GM21360 (cell line): ENCODE measurements at regions not wholly inside any gene's neighbourhood (a gene's known extent, or its start where the extent isn't known, plus 50 kb on each side); places are given as distances from the start of the nearest gene placed in this dataset.
A peak's percentile ranks its signal among the peaks of the same experiment; 100 is the strongest.

Experiments used
- ATAC-seq: cut with Tn5 transposase; IDR thresholded peaks from one replicate; pipeline ENCODE4 v1.9.1; 2021; ENCODE audit warnings: mild to moderate bottlenecking, moderate library complexity; ENCODE audit not compliant: unreplicated experiment

DNA sequence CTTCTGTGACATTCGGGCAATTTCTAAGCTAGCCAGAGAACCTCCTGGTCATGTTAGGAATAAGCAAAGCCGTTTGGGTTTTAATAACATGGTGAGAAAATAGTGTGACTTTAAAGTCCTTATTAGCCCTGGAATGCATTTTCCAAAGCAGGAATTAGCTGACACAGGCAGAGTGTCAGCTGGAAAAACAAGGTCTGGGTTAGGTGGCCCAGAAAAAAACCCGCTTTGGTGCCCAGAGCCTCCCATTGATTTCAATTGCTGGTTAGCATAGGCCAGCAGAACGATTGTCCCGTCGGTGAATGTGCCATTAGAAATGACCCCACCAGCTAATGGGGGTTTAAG is 62.1 kb upstream of the CPEB4 start:
- no peak for ATAC-seq

DNA sequence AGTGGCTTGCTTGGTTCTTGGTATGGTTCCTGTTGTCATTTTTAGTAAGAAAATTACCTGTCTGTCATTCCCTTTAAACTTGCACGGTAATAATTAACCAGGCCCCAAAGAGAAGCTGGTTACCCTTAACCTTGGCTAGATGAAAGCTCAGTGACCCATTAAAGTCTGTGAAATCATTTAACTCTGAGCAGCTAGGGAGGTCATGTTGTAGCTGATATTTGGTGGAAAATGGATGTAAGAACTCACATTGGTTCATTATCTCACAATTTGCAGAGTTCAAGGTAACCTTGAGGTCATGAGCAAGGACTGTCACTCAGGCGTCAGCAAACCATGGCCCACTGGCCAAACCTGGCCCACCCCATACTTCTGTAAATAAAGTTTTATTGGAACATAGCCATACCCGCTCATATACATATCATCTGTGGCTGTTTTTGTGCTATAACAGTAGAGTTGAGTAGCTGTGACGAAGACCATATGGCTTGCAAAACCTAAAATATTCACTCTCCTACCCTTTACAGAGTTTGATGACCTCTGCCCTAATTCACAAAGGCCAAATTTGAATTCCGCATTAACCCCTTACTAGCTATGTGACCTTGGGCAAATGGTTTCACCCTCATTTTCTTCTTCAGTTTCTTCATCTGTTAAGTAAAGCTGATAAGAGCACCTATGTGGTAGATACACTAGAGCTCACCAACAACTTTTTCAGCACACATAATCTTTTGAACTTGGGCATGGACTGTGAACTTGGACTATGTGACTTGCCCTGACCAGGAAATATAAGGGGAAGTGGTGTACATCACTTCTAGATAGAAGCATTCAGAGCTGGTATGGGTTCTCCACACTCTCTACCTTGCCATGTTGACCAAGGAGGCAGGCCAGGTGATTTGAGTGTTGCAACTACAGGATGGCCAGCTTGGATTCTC is 61.5 kb upstream of the CPEB4 start:
- ATAC-seq, result no peak

DNA sequence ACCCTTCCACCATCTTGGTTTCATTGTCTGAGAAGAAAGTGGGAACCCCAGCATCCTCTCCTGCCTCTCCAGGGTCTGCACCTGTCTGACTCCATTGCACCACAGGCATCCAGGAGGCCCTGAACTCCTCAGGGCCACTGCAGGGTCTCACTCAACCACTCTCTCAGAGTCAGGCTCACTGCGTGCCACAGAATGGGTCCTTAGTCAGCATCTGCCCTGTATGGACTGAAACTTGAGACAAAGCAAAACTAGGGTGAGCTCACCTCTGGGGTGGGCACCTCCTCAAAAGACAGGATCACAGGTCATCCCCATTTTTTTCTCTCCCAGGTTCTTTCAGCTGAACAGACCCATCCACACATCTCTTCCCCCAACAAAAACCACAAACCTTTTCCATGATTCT is 59.2 kb upstream of the CPEB4 start:
- no peak for ATAC-seq

DNA sequence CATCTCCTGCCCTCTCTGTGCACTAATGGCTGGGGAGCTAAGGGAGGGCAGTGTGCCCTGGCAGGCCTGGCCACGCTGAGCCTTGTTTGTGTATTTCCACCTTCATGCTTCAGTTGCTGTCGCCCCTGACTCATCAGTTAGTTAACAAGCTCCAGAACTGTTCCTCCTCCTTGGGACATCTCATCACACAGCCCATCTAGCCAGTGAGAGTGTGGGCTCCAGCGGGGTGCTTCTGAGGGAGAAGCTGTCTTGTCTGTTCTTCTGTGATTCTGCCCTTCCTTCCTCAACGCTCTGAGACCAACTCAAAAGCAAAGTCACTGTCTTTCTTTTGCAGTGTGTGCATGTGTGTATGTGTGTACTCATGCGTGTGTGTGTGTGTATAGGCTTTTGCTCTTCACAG is 58.3 kb upstream of the CPEB4 start:
- ATAC-seq, result peak; percentile 43

DNA sequence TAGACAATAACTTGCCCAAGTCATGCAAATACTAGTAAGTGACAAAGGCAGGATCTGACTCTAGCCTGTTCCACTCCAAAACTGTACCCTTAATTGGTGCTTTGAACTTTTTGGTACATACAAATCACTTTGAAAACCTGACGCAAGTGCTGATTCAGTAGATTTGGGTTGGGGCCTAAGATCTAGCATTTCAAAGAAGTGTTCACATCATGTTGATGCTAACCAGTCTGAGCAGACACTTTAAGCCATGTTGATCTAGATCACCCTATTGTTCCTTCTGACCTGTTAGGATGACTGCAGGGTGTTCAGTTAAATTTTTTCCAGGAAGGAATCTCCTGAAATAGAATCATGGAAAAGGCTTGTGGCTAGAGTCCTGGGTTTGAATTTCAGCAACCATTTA is 57.7 kb upstream of the CPEB4 start:
- peak; percentile 13 for ATAC-seq

DNA sequence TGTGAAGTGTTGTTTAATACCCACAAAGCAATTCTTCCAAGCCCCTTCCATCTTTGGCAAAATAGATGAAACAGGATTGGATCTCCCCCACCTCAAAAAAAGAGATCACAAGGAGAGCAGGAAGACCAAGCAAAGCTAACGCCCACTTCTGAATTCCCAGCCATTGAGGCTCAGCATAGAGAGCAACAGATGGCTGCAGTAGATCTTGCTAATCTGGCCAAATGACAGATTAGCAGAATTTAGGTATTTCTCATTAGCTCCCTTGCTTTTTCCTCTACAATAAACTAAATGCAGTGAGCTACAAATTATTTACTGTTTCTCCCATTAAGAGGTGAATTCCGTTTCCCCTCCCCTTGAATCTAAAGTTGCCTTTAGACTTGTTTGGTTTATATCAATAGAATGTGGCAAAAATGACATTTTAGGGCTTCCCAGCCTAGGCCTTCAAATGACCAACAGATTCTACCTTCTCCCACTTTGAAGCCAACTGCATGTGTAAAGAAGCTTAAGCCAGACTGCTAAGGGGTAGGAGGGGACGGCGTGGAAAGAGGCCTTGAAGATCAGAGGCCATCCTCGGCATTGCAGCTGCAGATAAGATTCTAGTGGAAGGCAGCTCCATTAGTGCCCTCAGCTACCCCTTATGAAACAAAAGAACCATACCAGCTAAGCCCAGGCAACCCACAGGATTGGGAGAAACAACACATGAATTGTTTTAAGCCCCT is 56.8 kb upstream of the CPEB4 start:
- no peak for ATAC-seq

DNA sequence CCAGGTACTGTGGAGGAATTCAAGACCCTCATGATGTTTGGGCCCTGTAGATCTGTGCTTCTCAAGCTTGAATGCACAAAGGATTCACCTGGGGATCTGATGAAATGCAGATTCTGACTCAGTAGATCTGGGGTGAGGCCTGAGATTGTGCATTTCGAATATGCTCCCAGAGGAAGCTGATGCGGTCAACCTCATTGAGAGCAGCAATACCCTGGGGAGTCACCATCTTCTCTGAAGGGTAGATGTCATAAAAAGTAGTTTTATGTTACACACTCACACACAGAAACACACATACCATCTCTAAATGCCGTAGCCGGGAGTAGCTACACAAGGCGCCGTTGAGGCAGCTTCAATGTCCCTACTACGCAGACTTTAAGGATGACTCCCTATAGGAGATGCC is 55.8 kb upstream of the CPEB4 start:
- ATAC-seq, result no peak

DNA sequence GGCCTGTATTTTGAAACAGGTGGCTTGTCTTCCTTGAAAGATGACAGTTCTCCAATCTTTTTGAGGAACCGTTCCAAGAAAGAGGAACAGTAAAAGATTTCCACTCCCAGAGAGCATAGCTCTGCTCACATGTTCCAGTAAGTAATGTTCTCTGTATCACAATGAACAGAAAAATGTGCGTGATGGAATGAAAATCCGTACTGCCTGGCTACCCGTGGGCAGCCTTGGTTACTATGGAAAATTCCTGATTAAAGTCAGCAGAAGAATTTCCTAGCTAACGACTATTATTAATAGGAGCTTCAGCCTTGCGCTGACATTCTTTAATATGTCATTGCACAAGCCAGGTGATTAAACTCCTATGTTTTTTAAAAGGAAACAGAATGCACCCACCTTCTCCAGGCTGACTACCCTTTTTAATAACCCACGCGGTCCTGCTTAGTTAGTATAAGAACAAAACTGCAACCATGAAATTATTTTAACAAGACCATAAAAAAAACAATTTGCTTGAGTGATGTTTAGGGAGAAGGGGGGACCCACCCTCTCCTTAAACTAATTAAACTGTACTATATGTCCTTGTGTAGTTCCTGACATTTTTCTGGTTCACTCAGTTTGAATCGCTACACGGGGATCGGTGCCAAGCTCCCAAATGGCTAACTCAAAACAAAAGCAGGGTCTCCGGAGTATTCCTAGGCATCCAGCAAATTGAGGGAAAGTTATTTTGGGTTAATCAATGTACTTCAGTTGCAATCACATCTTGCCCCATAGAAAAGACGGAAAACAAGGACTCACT is 54.8 kb upstream of the CPEB4 start:
- ATAC-seq, result no peak

DNA sequence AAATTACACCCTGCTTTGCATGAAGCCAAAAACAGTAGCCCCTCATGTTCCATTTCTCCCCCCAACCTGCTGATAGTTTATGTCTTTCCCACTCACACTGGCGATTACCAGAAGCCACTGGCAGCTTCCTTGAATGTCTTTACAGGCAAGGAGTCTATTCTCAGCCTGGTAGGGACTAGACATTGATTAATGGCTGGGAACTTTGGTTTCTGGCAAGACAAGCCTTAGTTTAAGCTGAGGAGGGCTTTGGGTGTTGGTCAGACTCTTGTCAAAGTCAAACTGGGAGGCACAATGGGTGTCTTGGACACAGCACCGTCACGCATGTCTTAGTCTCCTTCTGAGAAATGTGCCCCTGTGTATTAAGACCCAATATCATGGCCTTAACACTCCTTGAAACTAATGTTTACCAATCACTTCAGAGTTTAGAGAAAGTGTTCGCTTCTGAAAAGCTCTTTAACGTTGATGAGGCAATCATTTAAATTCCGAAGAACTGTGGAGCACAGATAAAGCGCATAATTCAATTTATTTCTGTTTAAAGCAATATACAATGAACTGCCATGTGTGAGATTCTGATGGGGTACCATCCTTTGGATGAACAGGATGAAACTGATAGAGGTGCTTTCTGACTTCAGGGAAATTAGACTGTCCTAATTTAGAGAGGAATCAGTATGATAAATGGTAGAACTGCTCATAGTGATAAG is 53.9 kb upstream of the CPEB4 start:
- no peak for ATAC-seq

DNA sequence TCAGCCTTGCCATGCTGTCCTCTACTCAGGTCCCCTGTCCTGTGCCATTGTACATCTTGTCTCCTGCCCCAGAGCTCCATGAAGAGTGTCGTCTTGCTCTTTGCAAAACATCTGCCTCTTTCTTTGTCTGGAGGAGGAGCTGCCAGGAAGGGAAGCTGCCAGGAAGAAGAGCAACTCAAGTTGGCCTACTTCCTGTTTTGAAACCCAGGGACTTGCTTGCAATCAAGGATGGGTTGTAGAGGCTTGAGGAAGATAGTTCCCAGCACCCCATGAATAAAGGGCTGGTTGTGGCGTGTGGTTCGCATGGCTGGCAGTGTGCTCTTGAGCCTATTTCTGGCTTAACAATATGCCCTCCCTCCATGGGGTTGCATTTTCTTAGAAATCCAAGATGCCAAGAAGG is 53.0 kb upstream of the CPEB4 start:
- ATAC-seq, result no peak

DNA sequence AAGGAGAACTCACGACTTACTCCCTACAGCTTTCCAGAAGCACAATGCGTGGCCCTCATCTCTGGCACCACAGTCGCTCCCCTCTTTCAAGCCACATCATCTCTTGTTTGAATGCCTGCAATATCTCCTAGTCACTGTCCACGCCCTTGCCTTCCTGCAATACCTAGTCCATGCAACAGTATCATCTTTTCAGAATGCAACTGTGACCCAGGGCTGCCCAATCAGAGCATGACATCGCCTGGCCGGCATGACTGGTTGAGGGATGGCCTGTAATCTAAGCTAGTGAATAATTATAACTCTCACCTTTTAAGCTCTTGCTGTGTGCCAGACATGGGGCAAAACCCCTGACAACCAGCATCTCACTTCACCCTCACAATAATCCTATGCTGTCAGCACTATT is 52.5 kb upstream of the CPEB4 start:
- ATAC-seq, result no peak

DNA sequence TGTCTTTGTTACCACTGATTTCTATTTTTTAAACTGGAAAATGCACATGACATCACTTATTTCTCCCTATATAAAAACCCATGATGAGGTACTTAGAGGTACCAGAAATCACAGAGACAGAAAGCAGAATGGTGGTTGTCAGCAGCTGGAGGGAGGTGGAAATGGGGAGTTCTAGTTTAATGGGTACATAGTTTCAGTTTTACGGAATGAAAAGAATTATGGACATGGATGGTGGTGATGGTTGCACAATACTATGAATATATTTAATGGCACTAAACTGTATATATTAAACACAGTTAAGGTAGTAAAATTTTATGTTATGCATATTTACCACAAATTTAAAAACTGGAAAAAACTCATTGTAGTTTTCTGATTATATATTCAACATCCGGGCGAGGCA is 50.5 kb upstream of the CPEB4 start:
- no peak for ATAC-seq
